ENCODE measurements at regions not wholly inside any gene's neighbourhood (a gene's known extent, or its start where the extent isn't known, plus 50 kb on each side); places are given as distances from the start of the nearest gene placed in this dataset.

DNA sequence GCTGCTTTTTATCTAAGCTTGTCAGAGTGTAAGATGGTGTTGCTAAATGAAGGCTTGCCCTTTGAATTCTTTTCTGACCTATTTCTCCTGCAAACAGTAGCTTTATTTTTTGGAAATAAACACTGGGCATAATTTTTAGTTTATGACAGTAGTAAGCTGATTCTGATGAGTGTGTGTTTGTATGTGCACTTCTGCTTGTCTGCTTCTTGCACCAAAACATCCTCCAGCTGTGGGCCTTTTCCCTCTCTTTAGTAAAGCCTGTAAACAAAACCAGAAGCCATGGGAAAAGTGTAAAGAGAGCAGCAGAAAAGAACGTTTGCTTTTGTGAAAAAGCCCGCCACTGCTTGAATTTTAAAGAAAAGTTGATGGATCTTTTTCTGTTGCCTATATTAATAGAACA is 136.4 kb upstream of the IL12A start:
- Histone ChIP-seq H3K4me1 (ENCODE audit: control insufficient read depth in 5 of 5, insufficient read depth in 5 of 5, low read length in 5 of 5) (peaks cover 12 to 34% (median 20%) of the 10 kb centered on the region in 5 donors), H3K9ac (ENCODE audit: insufficient read depth in 1 of 2, low read length in 2 of 2) (no peak overlapping the region), H3K27ac (ENCODE audit: low read depth in 1 of 2, low read length in 1 of 2) (peak overlapping the region; percentile 84 to 91), H3K27me3 (ENCODE audit: control insufficient read depth in 3 of 3, insufficient read depth in 3 of 3, low read length in 2 of 3) (peaks cover 0 to 64% (median 36%) of the 10 kb centered on the region in 3 donors), H3K36me3 (ENCODE audit: control insufficient read depth in 4 of 4, insufficient read depth in 4 of 4, low read length in 4 of 4) (no peaks in the 10 kb centered on the region), H3K9me3 (ENCODE audit: control insufficient read depth in 4 of 4, insufficient read depth in 3 of 4, low read length in 3 of 4) (peaks cover 0 to 1% (median 0%) of the 10 kb centered on the region in 4 donors), H3K4me3 (no peak overlapping the region)
- WGBS, 2 donors, result 31 to 35% methylated on average over 2 of the region's 2 CpGs
- ATAC-seq (ENCODE audit: insufficient read depth, low FRiP score), result no peak
- DNase-seq, result peak; percentile 72 to 94 (median 90)
- TF ChIP-seq, protein P1, sequence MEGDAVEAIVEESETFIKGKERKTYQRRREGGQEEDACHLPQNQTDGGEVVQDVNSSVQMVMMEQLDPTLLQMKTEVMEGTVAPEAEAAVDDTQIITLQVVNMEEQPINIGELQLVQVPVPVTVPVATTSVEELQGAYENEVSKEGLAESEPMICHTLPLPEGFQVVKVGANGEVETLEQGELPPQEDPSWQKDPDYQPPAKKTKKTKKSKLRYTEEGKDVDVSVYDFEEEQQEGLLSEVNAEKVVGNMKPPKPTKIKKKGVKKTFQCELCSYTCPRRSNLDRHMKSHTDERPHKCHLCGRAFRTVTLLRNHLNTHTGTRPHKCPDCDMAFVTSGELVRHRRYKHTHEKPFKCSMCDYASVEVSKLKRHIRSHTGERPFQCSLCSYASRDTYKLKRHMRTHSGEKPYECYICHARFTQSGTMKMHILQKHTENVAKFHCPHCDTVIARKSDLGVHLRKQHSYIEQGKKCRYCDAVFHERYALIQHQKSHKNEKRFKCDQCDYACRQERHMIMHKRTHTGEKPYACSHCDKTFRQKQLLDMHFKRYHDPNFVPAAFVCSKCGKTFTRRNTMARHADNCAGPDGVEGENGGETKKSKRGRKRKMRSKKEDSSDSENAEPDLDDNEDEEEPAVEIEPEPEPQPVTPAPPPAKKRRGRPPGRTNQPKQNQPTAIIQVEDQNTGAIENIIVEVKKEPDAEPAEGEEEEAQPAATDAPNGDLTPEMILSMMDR (IDR thresholded peaks at IDR 0.05; ENCODE audit: control extremely low read depth, extremely low read depth), result no peak

DNA sequence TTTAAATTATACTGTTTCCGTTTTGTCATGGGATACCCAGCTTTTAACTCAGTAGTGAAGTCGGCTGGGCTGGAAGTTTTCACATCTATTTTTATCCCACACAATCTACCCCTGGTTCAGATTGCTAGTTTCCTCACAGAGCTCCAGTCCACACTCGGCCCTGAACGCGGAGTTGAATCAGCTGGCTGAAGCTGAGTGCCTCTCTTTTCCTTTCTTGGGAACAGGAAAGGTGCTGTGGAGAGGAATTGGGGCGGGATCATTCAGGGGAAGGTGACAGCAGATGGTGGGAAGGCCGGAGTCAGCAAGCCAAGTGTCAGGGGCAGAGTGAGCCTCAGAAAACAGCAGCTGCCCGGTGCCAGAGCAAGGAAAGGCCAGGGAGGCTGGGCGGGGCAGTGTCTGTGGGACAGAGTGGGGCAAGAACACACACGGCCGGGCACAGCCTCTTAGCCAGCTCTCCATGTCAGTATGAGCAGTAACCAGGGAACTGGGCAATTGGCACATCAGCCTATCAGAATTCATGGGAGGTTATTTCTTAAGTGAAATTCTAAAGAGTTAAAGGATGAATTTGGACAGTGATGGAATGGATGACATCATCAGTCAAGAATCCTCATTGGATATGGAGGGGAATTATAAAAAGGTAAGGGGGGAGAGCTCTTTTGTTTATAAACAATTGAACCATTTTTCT is 135.7 kb upstream of the IL12A start:
- TF ChIP-seq, protein P1 (IDR thresholded peaks at IDR 0.05; ENCODE audit: control extremely low read depth, extremely low read depth), result no peak
- Histone ChIP-seq H3K27ac (ENCODE audit: low read depth in 1 of 2, low read length in 1 of 2) (peak overlapping the region; percentile 84 to 91), H3K4me1 (ENCODE audit: control insufficient read depth in 5 of 5, insufficient read depth in 5 of 5, low read length in 5 of 5) (peaks cover 12 to 30% (median 20%) of the 10 kb centered on the region in 5 donors), H3K4me3 (no peak overlapping the region), H3K9me3 (ENCODE audit: control insufficient read depth in 4 of 4, insufficient read depth in 3 of 4, low read length in 3 of 4) (peaks cover 0 to 1% (median 0%) of the 10 kb centered on the region in 4 donors), H3K9ac (ENCODE audit: insufficient read depth in 1 of 2, low read length in 2 of 2) (peak overlapping the region in 1 of 2 donors; percentile 50), H3K36me3 (ENCODE audit: control insufficient read depth in 4 of 4, insufficient read depth in 4 of 4, low read length in 4 of 4) (no peaks in the 10 kb centered on the region), H3K27me3 (ENCODE audit: control insufficient read depth in 3 of 3, insufficient read depth in 3 of 3, low read length in 2 of 3) (peaks cover 0 to 65% (median 37%) of the 10 kb centered on the region in 3 donors)
- ATAC-seq (ENCODE audit: insufficient read depth, low FRiP score) (peak; percentile 73), DNase-seq (peak; percentile 41 to 82 (median 68))
- WGBS, 2 donors, result 12 to 13% methylated on average over 11 of the region's 11 CpGs

DNA sequence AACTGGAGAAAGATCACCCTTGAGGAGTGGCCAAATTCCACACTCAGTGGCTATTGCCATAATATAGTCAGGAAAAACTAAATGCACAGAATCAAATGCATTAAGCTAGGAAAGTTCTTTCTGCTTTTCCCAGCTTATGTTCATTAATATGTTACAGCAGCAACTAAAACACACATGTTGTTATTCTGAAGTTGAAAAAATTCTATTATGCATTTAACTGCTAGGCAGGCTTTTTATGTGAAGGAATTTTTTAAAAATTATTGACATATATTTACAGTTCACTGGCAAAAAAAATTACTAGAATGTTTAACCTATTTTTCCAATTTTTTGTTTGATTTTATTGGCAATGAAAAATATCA is 135.2 kb upstream of the IL12A start:
- Histone ChIP-seq H3K4me3 (no peak overlapping the region), H3K27ac (ENCODE audit: low read depth in 1 of 2, low read length in 1 of 2) (peak overlapping the region in 1 of 2 donors; percentile 91)

More for the DNA sequence above, 135.2 kb upstream of the IL12A start:
- DNase-seq (no peak), ATAC-seq (ENCODE audit: insufficient read depth, low FRiP score) (no peak)
- peaks cover 0 to 1% (median 0%) of the 10 kb centered on the region in 4 donors for H3K9me3 ChIP-seq (ENCODE audit: control insufficient read depth in 4 of 4, insufficient read depth in 3 of 4, low read length in 3 of 4)
- H3K4me1 ChIP-seq (ENCODE audit: control insufficient read depth in 5 of 5, insufficient read depth in 5 of 5, low read length in 5 of 5), result peaks cover 12 to 30% (median 20%) of the 10 kb centered on the region in 5 donors
- H3K27me3 ChIP-seq (ENCODE audit: control insufficient read depth in 3 of 3, insufficient read depth in 3 of 3, low read length in 2 of 3), result peaks cover 0 to 64% (median 37%) of the 10 kb centered on the region in 3 donors
- H3K9ac ChIP-seq (ENCODE audit: insufficient read depth in 1 of 2, low read length in 2 of 2), result no peak overlapping the region
- no peaks in the 10 kb centered on the region for H3K36me3 ChIP-seq (ENCODE audit: control insufficient read depth in 4 of 4, insufficient read depth in 4 of 4, low read length in 4 of 4)
- TF ChIP-seq, protein P1 (IDR thresholded peaks at IDR 0.05; ENCODE audit: control extremely low read depth, extremely low read depth), result no peak
